ENCODE measurements at regions not wholly inside any gene's neighbourhood (a gene's known extent, or its start where the extent isn't known, plus 50 kb on each side); places are given as distances from the start of the nearest gene placed in this dataset.

DNA sequence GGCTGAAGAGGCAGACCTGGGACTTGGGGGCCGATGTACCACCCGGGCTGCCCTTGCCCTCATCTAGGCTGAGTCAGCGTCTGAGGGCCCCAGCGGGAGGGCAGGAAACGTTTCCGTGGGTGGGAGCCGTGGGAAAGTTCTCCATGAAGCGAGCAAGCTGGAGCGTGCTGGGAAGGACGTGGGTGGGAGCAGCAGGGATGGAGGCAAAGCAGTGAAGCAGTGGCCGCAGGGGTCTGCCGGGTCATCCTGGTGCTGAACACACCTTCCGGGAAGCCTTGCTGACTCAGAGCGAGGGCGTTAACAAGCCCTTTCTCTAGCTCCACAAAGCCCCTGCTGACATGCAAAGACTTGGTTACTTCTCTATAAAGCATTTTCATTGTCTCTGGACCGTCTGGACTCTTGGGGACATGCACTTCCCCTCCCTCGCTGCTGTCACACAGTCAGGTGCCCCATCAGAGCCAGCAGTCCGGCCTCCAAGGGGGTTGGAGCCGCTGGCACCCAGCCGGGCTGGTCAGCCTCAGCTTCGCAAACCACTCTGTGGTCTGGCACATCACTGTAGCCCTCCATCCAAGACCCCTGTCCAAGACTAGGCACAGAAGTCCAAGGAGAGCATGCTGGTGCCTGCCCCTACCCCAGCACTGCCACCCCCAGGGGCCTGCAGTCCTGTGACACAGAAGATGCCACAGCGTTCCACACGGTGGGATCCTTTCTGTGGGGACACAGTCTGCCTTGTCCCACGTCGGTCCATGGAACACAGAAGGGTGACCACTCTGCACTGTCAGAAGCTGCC, 115.1 kb upstream of the GPC1 start:
- TF ChIP-seq EZH2 (IDR thresholded peaks at IDR 0.05; ENCODE audit: insufficient read depth, poor library complexity, severe bottlenecking) (no peak), EZH2phosphoT487 (IDR thresholded peaks at IDR 0.05; ENCODE audit: insufficient read depth, low read depth) (no peak)

All from GM23248 (cell line).